ENCODE measurements at regions not wholly inside any gene's neighbourhood (a gene's known extent, or its start where the extent isn't known, plus 50 kb on each side); places are given as distances from the start of the nearest gene placed in this dataset.
"Not testable (repeated sequence)": the region's sequence is repeated elsewhere in the genome, so short reads cannot be mapped to it uniquely, and the experiment has no call there.

DNA sequence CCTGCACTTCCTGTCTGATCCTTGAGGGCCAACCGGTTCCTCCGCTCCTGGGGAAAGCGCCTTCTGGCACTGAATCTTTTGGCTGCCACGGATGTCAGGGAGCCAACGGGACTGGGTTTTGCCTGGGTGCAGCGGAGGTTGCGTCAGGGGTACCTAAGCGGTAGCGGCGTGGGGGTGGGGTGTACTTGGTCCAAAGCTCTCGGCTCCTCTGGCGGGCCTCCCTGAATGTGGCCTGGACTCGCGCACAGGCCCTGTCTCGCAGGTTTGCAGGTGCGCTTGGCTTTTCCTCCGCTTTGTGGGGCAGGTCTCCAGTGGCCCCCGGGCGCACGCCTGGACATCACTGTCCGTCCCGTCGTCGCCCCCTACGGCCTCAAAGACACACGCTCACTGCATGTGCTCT lies 1410.1 kb upstream of the PCDH10 start:
- not testable (repeated sequence) for DNase-seq

- not testable (repeated sequence) for DNase-seq
These were observed 1407.3 kb upstream of the PCDH10 start for GRCh38 chr4:131741836-131742235.

DNA sequence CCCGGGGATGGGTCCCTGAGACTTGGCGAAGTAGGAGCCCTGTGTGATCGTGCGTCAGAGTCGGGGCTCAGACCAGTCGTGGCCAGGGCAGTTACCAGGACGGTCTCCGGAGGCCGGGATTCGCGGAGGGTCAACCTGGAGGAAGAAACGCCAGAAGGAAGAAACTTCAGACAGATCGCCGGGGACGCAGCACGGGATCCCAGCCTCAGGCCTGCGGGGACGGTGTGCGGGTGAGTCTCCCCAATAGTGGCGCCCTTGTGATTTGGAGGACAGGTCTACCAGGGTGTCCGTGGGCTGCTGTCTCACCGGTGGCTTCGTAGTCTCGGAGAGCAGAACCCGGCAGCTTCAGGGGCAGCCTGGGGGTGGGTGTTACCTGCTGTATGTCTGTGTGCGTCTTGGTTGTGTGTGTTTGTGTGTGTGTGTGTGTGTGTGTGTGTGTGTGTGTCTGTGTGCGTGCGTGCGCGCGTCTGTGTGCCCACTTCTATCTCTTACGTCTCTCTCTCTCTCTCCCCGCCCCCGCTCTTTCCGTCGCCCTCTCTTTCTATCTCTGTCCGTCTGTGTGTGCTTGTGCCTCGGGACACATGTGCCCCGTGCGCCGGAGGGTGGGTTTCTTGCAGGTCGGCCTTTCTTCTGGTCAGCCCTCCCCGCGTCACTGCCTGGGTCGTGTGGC lies 1406.4 kb upstream of the PCDH10 start:
- DNase-seq, result not testable (repeated sequence)

- not testable (repeated sequence) for DNase-seq
These were observed 1405.7 kb upstream of the PCDH10 start for GRCh38 chr4:131743348-131743747.

GRCh38 chr4:131747203-131747602 lies 1401.9 kb upstream of the PCDH10 start:
- not testable (repeated sequence) for DNase-seq

- not testable (repeated sequence) for DNase-seq
These were observed 1399.9 kb upstream of the PCDH10 start for GRCh38 chr4:131749224-131749623.

DNA sequence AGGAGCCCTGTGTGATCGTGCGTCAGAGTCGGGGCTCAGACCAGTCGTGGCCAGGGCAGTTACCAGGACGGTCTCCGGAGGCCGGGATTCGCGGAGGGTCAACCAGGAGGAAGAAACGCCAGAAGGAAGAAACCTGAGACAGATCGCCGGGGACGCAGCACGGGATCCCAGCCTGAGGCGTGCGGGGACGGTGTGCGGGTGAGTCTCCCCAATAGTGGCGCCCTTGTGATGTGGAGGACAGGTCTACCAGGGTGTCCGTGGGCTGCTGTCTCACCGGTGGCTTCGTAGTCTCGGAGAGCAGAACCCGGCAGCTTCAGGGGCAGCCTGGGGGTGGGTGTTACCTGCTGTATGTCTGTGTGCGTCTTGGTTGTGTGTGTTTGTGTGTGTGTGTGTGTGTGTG lies 1399.1 kb upstream of the PCDH10 start:
- DNase-seq, result not testable (repeated sequence)

DNA sequence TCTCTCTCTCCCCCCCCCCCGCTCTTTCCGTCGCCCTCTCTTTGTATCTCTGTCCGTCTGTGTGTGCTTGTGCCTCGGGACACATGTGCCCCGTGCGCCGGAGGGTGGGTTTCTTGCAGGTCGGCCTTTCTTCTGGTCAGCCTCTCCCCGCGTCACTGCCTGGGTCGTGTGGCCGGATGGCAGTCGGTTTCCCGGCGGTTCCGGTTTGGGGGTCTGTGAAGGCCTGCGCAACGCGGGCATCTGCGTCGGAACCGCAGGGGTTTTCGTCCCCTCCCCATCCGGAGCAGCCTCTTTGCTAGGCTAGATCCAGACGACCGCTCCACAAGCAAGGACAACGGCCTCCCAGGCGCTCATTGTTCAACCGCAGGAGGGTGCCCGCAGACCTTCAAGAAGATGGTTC lies 1398.6 kb upstream of the PCDH10 start:
- DNase-seq, result not testable (repeated sequence)

GRCh38 chr4:131762234-131762633 lies 1386.9 kb upstream of the PCDH10 start:
- DNase-seq, result not testable (repeated sequence)

DNA sequence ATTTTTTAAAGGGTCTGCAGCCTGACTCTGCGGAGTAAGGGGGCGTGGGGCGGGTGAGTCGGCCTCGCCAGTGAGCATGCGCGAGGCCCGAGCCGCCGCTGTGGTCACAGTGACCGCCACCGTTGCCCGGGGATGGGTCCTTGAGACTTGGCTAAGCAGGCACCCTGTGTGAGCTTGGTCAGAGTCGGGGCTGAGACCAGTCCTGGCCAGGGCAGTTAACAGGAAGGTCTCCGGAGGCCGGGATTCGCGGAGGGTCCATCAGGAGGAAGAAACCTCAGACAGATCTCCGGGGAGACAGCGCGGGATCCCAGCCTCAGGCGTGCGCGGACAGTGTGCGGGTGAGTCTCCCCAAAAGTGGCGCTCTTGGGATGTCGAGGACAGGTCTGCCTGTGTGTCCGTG lies 1384.4 kb upstream of the PCDH10 start:
- DNase-seq, result no peak

DNA sequence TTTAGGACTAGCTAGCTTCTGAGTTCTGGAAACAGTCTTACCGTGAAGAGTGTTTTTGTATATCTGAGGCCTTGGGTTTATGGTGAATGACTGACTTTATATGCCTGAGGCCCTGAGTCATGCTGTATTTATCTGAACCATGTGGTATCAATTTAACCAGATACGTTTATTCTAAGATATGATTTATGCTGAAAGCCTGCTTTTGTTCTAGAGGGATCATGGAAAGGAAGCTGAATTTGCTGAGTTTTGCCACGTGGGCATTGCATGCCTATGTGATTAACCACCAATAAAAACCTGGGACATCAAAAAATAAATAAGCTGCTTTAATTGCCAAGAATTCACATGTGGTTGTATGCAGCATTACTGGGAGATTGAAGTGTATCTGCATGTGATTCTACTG lies 1374.7 kb upstream of the PCDH10 start:
- DNase-seq, result not testable (repeated sequence)

GRCh38 chr4:131810565-131810964 lies 1338.5 kb upstream of the PCDH10 start:
- DNase-seq, result not testable (repeated sequence)

All from RPMI8226 (cell line).